H1 (cell line): ENCODE measurements at regions not wholly inside any gene's neighbourhood (a gene's known extent, or its start where the extent isn't known, plus 50 kb on each side); places are given as distances from the start of the nearest gene placed in this dataset.

ENCODE experiments used
- CTCF ChIA-PET: fragments of 300-600 bp; sonication (Branson Sonifier 250); formaldehyde crosslinking; loops from one replicate; lab custom pipeline; 2021; ENCODE audit not compliant: partially characterized antibody; lab: Charles Lee
- POLR2A ChIA-PET: fragments of 300-600 bp; sonication (Branson Sonifier 250); formaldehyde crosslinking; loops from one replicate; lab custom pipeline; 2021; ENCODE audit warnings: inconsistent platforms; ENCODE audit not compliant: partially characterized antibody; lab: Charles Lee
- DNase-seq, 2 experiments: peaks; one replicate each; pipeline versions ENCODE4 v3.0.0 to v3.0.0-alpha.2; 2010 to 2022; ENCODE audit warnings: low spot score in 2 of 2, low read depth in 1 of 2, mixed read lengths in 1 of 2
- FAIRE-seq: peaks from 2 replicates; lab custom pipeline; 2011; peaks lifted over from hg19 to GRCh38; lab: Jason Lieb, UNC
- H2AFZ ChIP-seq: 2 replicates; pipeline ENCODE4 v1.8.1; 2012; ENCODE audit warnings: low read length, inconsistent platforms
- H2AK5ac ChIP-seq: 2 replicates; pipeline ENCODE4 v1.6.1; 2013; ENCODE audit warnings: low read depth, low read length
- H2BK120ac ChIP-seq: replicated peaks from 2 replicates; pipeline ENCODE3; 2013; ENCODE audit warnings: low read depth, low read length, inconsistent platforms
- H2BK12ac ChIP-seq: 2 replicates; pipeline ENCODE4 v1.6.1; 2013; ENCODE audit warnings: low read depth, low read length
- H2BK15ac ChIP-seq: 2 replicates; pipeline ENCODE4 v1.6.1; 2013; ENCODE audit warnings: low read length
- H2BK20ac ChIP-seq: 2 replicates; pipeline ENCODE4 v1.6.1; 2013; ENCODE audit warnings: low read length
- H2BK5ac ChIP-seq: 2 replicates; pipeline ENCODE4 v1.6.1; 2013; ENCODE audit warnings: low read depth, low read length
- H3K14ac ChIP-seq: 2 replicates; pipeline ENCODE4 v1.6.1; 2013; ENCODE audit warnings: inconsistent platforms; ENCODE audit not compliant: insufficient read length
- H3K18ac ChIP-seq: 2 replicates; pipeline ENCODE4 v1.6.1; 2013; ENCODE audit warnings: low read length; ENCODE audit errors: extremely low read depth
- H3K23ac ChIP-seq: 2 replicates; pipeline ENCODE4 v1.6.1; 2013; ENCODE audit warnings: inconsistent platforms; ENCODE audit not compliant: insufficient read length
- H3K23me2 ChIP-seq: 2 replicates; pipeline ENCODE4 v1.6.1; 2013; ENCODE audit warnings: low read depth, low read length
- H3K27ac ChIP-seq: 2 replicates; pipeline ENCODE4 v1.6.1; 2011; ENCODE audit warnings: low read depth, low read length, inconsistent platforms
- H3K27me3 ChIP-seq, 4 experiments: replicated peaks in 1 of 4; 1 replicate in 1 of 4; 2 replicates in 3 of 4; pipeline versions ENCODE4 v1.6.1 to v1.8.1; 2011 to 2013; ENCODE audit warnings: low read length in 3 of 4, mild to moderate bottlenecking in 3 of 4, inconsistent platforms in 2 of 4, mixed read lengths in 2 of 4, moderate library complexity in 1 of 4; ENCODE audit not compliant: control insufficient read depth in 3 of 4, insufficient read depth in 3 of 4; ENCODE audit errors: extremely low read depth in 1 of 4
- H3K36me3 ChIP-seq, 4 experiments: 2 replicates each; pipeline versions ENCODE4 v1.6.1 to v1.8.1; 2011 to 2013; ENCODE audit warnings: mild to moderate bottlenecking in 4 of 4, low read length in 3 of 4, moderate library complexity in 2 of 4, control low read depth in 1 of 4, inconsistent platforms in 1 of 4; ENCODE audit not compliant: insufficient read depth in 4 of 4, control insufficient read depth in 2 of 4
- H3K4ac ChIP-seq: replicated peaks from 2 replicates; pipeline ENCODE3; 2013; ENCODE audit warnings: low read length, low read depth, mixed read lengths, inconsistent platforms; ENCODE audit not compliant: insufficient read length
- H3K4me1 ChIP-seq, 4 experiments: replicated peaks in 1 of 4; 1 replicate in 1 of 4; 2 replicates in 3 of 4; pipeline versions ENCODE4 v1.6.1 to v1.8.1; 2011 to 2013; ENCODE audit warnings: low read length in 3 of 4, inconsistent platforms in 2 of 4, mixed read lengths in 1 of 4; ENCODE audit not compliant: insufficient read depth in 4 of 4, control insufficient read depth in 3 of 4
- H3K4me2 ChIP-seq, 2 experiments: 2 replicates each; pipeline versions ENCODE4 v1.6.1 to v1.8.1; 2011 to 2013; ENCODE audit warnings: low read depth in 2 of 2, low read length in 2 of 2, control low read depth in 1 of 2, inconsistent platforms in 1 of 2, mild to moderate bottlenecking in 1 of 2; ENCODE audit not compliant: insufficient read depth in 1 of 2
- H3K4me3 ChIP-seq, 4 experiments: fragments of 200-600, 300-600 bp in 1 of 4; sonication (generic), shearing (Covaris generic), sonication (Bioruptor Twin) in 1 of 4; 2 replicates each; pipeline versions ENCODE4 v1.5.1 to v1.8.1; 2011 to 2016; ENCODE audit warnings: low read length in 4 of 4, low read depth in 3 of 4, control low read depth in 2 of 4, inconsistent platforms in 2 of 4, mild to moderate bottlenecking in 2 of 4, mixed read lengths in 1 of 4, moderate library complexity in 1 of 4; ENCODE audit not compliant: insufficient read depth in 2 of 4; ENCODE audit errors: extremely low read depth in 1 of 4
- H3K56ac ChIP-seq: replicated peaks from 2 replicates; pipeline ENCODE3; 2013; ENCODE audit warnings: low read depth, mild to moderate bottlenecking, mixed read lengths, low read length, inconsistent platforms; ENCODE audit not compliant: insufficient read length
- H3K79me1 ChIP-seq: 2 replicates; pipeline ENCODE4 v1.6.1; 2013; ENCODE audit warnings: low read depth, low read length, control low read depth
- H3K79me2 ChIP-seq, 2 experiments: 2 replicates each; pipeline versions ENCODE4 v1.6.1 to v1.8.1; 2012 to 2013; ENCODE audit warnings: low read length in 2 of 2, mild to moderate bottlenecking in 2 of 2, inconsistent platforms in 1 of 2; ENCODE audit not compliant: insufficient read depth in 2 of 2, control insufficient read depth in 1 of 2
- H3K9ac ChIP-seq, 4 experiments: replicated peaks in 1 of 4; 1 replicate in 1 of 4; 2 replicates in 3 of 4; pipeline versions ENCODE4 v1.6.1 to v1.8.1; 2011 to 2013; ENCODE audit warnings: low read depth in 3 of 4, low read length in 3 of 4, control low read depth in 2 of 4, mild to moderate bottlenecking in 2 of 4, moderate library complexity in 2 of 4, inconsistent platforms in 1 of 4; ENCODE audit errors: extremely low read depth in 1 of 4
- H3K9me3 ChIP-seq, 2 experiments: 2 replicates each; pipeline versions ENCODE4 v1.6.1 to v1.8.1; 2012 to 2013; ENCODE audit warnings: mild to moderate bottlenecking in 2 of 2, moderate library complexity in 2 of 2, control low read depth in 1 of 2, inconsistent platforms in 1 of 2, low read depth in 1 of 2, low read length in 1 of 2, mixed read lengths in 1 of 2; ENCODE audit not compliant: insufficient read depth in 2 of 2
- H4K20me1 ChIP-seq, 2 experiments: replicated peaks in 1 of 2; 2 replicates each; pipeline versions ENCODE3 to v1.8.1; 2011 to 2013; ENCODE audit warnings: inconsistent platforms in 2 of 2, low read length in 2 of 2, mild to moderate bottlenecking in 1 of 2; ENCODE audit not compliant: insufficient read depth in 2 of 2, control insufficient read depth in 1 of 2
- H4K5ac ChIP-seq: 2 replicates; pipeline ENCODE4 v1.6.1; 2013; ENCODE audit warnings: low read length, low read depth, mixed read lengths, inconsistent platforms; ENCODE audit not compliant: insufficient read length
- H4K8ac ChIP-seq: 2 replicates; pipeline ENCODE4 v1.8.0; 2013; ENCODE audit warnings: mild to moderate bottlenecking, moderate library complexity, low read length, inconsistent platforms; ENCODE audit not compliant: insufficient read depth; ENCODE audit errors: extremely low read depth
- H4K91ac ChIP-seq: replicated peaks from 2 replicates; pipeline ENCODE3; 2013; ENCODE audit warnings: low read length, mixed read lengths, inconsistent platforms; ENCODE audit not compliant: insufficient read length
- CBX8 ChIP-seq: fragments of 300-800, 300-1000 bp; sonication (generic); IDR thresholded peaks from 2 replicates; pipeline ENCODE4 v1.7.1; 2016; ENCODE audit warnings: low read depth, low read length, borderline replicate concordance
- EGR1 ChIP-seq: IDR thresholded peaks from 2 replicates; pipeline ENCODE4 v1.6.1; 2011; ENCODE audit warnings: low read depth, low read length, borderline replicate concordance
- EZH2 ChIP-seq: fragments of 200-600 bp; sonication (generic); IDR thresholded peaks from 2 replicates; pipeline ENCODE4 v1.7.1; 2012; ENCODE audit warnings: low read depth, mild to moderate bottlenecking, moderate library complexity, low read length, inconsistent platforms; ENCODE audit not compliant: severe bottlenecking
- JUN ChIP-seq: IDR thresholded peaks from 2 replicates; pipeline ENCODE4 v1.6.1; 2011; ENCODE audit warnings: low read depth, mild to moderate bottlenecking, improper control_type of control experiment, low read length
- JUND ChIP-seq: IDR thresholded peaks from 2 replicates; pipeline ENCODE4 v1.6.1; 2011; ENCODE audit warnings: mild to moderate bottlenecking, improper control_type of control experiment, low read length
- KDM4A ChIP-seq: IDR thresholded peaks from one replicate; pipeline ENCODE4 v1.7.1; 2012; ENCODE audit warnings: low read depth, mild to moderate bottlenecking, moderate library complexity, low read length, inconsistent platforms; ENCODE audit not compliant: severe bottlenecking
- MAFK ChIP-seq: IDR thresholded peaks from 2 replicates; pipeline ENCODE4 v1.6.1; 2012; ENCODE audit warnings: low read depth, mild to moderate bottlenecking, improper control_type of control experiment, low read length
- NANOG ChIP-seq: IDR thresholded peaks from 2 replicates; pipeline ENCODE4 v1.6.1; 2011; ENCODE audit warnings: low read length, low read depth, mild to moderate bottlenecking, inconsistent platforms; ENCODE audit not compliant: insufficient read depth, poor library complexity, severe bottlenecking
- POLR2AphosphoS5 ChIP-seq: IDR thresholded peaks from 2 replicates; pipeline ENCODE4 v1.6.1; 2011; ENCODE audit warnings: low read depth, low read length
- RAD21 ChIP-seq, 2 experiments: IDR thresholded peaks in 1 of 2; conservative IDR thresholded peaks in 1 of 2; 2 replicates each; pipeline ENCODE4 v1.6.1; 2011; ENCODE audit warnings: low read depth in 2 of 2, low read length in 2 of 2, improper control_type of control experiment in 1 of 2, inconsistent platforms in 1 of 2, mild to moderate bottlenecking in 1 of 2, moderate library complexity in 1 of 2
- RFX5 ChIP-seq: IDR thresholded peaks from 2 replicates; pipeline ENCODE4 v1.6.1; 2011; ENCODE audit warnings: low read depth, low read length, improper control_type of control experiment, borderline replicate concordance
- SP1 ChIP-seq: IDR thresholded peaks from 2 replicates; pipeline ENCODE4 v1.6.1; 2011; ENCODE audit warnings: low read depth, low read length
- SUZ12 ChIP-seq: fragments of 200-600 bp; sonication (generic); IDR thresholded peaks from 2 replicates; pipeline ENCODE4 v1.6.1; 2012; ENCODE audit warnings: mild to moderate bottlenecking, inconsistent platforms, low read length, moderate library complexity, mixed read lengths
- TBP ChIP-seq: IDR thresholded peaks from 2 replicates; pipeline ENCODE4 v1.6.1; 2011; ENCODE audit warnings: low read depth, low read length, improper control_type of control experiment
- ZNF274 ChIP-seq: IDR thresholded peaks from 2 replicates; pipeline ENCODE4 v1.7.0; 2012; ENCODE audit warnings: low read length, borderline replicate concordance; ENCODE audit errors: extremely low read depth
- WGBS, 2 experiments: shearing (Covaris generic) in 1 of 2; methylation state at CpG; one replicate each; pipeline versions ENCODE4 v1.1.6 to v1.1.7; 2013 to 2015; ENCODE audit warnings: low lambda C conversion rate in 2 of 2, mixed read lengths in 2 of 2, inconsistent platforms in 1 of 2, low coverage in 1 of 2, missing lambda C conversion rate in 1 of 2; ENCODE audit not compliant: insufficient replicate concordance in 2 of 2, insufficient coverage in 1 of 2, insufficient read length in 1 of 2; ENCODE audit errors: extremely low coverage in 1 of 2, missing lambda C conversion rate in 1 of 2; 5-methylcytosine and 5-hydroxymethylcytosine counted together

- no peak for FAIRE-seq
- TF ChIP-seq NANOG (no peak), KDM4A (no peak), POLR2AphosphoS5 (no peak), MAFK (no peak), JUND (no peak), RAD21 (IDR thresholded peaks at IDR 0.05 in 1 of 2, conservative IDR thresholded peaks at IDR 0.05 in 1 of 2; ENCODE audit: low read depth in 2 of 2, low read length in 2 of 2) (no peak), CBX8 (no peak), JUN (no peak), EGR1 (no peak), TBP (no peak), EZH2 (no peak), SP1 (no peak), SUZ12 (no peak), ZNF274 (no peak), RFX5 (no peak)
These were observed 115.0 kb upstream of the ELAVL2 start for GRCh38 chr9:23941051-23941450.

More at GRCh38 chr9:23941051-23941450, 115.0 kb upstream of the ELAVL2 start:
- Histone ChIP-seq H2AK5ac (no peak overlapping the region), H3K23me2 (no peaks in the 10 kb centered on the region), H4K8ac (no peak overlapping the region), H3K27ac (no peak overlapping the region), H3K4me1 (no peaks in the 10 kb centered on the region), H4K91ac (no peak overlapping the region), H3K4me3 (no peak overlapping the region), H3K36me3 (peaks cover 0 to 2% (median 0%) of the 10 kb centered on the region in 4 experiments; a peak in 1 of 8 replicates), H3K4me2 (no peak overlapping the region), H3K9ac (no peak overlapping the region), H3K18ac (no peak overlapping the region), H3K56ac (no peak overlapping the region), H2BK15ac (no peak overlapping the region), H3K79me1 (no peaks in the 10 kb centered on the region), H2BK20ac (no peak overlapping the region), H3K14ac (no peak overlapping the region), H3K4ac (no peak overlapping the region), H2BK12ac (no peak overlapping the region), H3K27me3 (no peaks in the 10 kb centered on the region), H2BK120ac (no peak overlapping the region), H2AFZ (no peak overlapping the region; the same call in 1 of the 2 replicates), H4K20me1 (no peaks in the 10 kb centered on the region), H3K9me3 (peaks cover 16 to 22% of the 10 kb centered on the region in 2 experiments), H3K79me2 (no peaks in the 10 kb centered on the region), H3K23ac (no peak overlapping the region), H2BK5ac (no peak overlapping the region), H4K5ac (no peak overlapping the region)
- ChIA-PET POLR2A (no interaction called here), CTCF (no interaction called here)
- no peak for DNase-seq
- WGBS, 2 experiments, result 93% methylated on average over 3 of the region's 3 CpGs; no CpG with 5 or more reads in 1 of the 2 experiments
